ENCODE measurements at regions not wholly inside any gene's neighbourhood (a gene's known extent, or its start where the extent isn't known, plus 50 kb on each side); places are given as distances from the start of the nearest gene placed in this dataset.
"Not testable (repeated sequence)": the region's sequence is repeated elsewhere in the genome, so short reads cannot be mapped to it uniquely, and the experiment has no call there.

DNA sequence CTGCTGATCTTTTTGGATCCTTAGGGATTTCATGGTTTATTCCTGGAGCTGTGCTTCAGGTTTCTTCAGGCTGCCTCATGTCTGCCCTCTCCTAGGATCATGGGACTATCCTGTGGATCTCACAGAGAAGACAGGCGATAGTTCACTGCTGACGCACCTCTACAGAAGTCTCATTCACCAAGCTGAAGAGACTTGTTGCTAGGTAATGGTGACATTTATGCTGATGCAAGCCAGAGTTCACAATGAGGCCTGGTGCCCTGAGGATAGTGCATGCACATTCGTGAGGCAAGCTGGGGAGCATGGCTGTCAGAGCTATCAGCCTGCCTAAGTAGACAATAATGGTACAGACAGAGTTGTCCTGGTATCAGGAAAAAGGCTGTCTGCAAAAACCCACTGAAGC, 201.4 kb downstream of the TSPY2 start:
- TF ChIP-seq, protein P1, sequence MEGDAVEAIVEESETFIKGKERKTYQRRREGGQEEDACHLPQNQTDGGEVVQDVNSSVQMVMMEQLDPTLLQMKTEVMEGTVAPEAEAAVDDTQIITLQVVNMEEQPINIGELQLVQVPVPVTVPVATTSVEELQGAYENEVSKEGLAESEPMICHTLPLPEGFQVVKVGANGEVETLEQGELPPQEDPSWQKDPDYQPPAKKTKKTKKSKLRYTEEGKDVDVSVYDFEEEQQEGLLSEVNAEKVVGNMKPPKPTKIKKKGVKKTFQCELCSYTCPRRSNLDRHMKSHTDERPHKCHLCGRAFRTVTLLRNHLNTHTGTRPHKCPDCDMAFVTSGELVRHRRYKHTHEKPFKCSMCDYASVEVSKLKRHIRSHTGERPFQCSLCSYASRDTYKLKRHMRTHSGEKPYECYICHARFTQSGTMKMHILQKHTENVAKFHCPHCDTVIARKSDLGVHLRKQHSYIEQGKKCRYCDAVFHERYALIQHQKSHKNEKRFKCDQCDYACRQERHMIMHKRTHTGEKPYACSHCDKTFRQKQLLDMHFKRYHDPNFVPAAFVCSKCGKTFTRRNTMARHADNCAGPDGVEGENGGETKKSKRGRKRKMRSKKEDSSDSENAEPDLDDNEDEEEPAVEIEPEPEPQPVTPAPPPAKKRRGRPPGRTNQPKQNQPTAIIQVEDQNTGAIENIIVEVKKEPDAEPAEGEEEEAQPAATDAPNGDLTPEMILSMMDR (IDR thresholded peaks at IDR 0.05; ENCODE audit: borderline replicate concordance, extremely low read depth, low read length, poor library complexity, severe bottlenecking): not testable (repeated sequence)
- not testable (repeated sequence) for TF ChIP-seq EZH2 (IDR thresholded peaks at IDR 0.05; ENCODE audit: borderline replicate concordance, low read depth, low read length, severe bottlenecking)
